Ureter (tissue), 1 donor: ENCODE measurements at regions not wholly inside any gene's neighbourhood (a gene's known extent, or its start where the extent isn't known, plus 50 kb on each side); places are given as distances from the start of the nearest gene placed in this dataset.
A peak's percentile ranks its signal among the peaks of the same experiment; 100 is the strongest.

Experiments used
- DNase-seq: peaks from one replicate; pipeline ENCODE4 v3.0.0-alpha.2; 2020; ENCODE audit warnings: low spot score
- donor health status: DM: yes; HTN: yes; CAD: no.

GRCh38 chr2:128450211-128451024 is 131.8 kb upstream of the HS6ST1 start:
- DNase-seq: peak; percentile 35

GRCh38 chr2:128451084-128452023 is 132.7 kb upstream of the HS6ST1 start:
- DNase-seq: peak; percentile 36

GRCh38 chr2:128452024-128452411 is 133.3 kb upstream of the HS6ST1 start:
- no peak for DNase-seq

- DNase-seq: peak; percentile 29
These were observed 134.2 kb upstream of the HS6ST1 start for GRCh38 chr2:128452536-128453530.

- peak; percentile 15 for DNase-seq
These were observed 136.5 kb upstream of the HS6ST1 start for GRCh38 chr2:128454980-128455720.

- peak; percentile 38 for DNase-seq
These were observed 137.0 kb upstream of the HS6ST1 start for GRCh38 chr2:128455721-128456050.

- peak; percentile 23 for DNase-seq
These were observed 137.6 kb upstream of the HS6ST1 start for GRCh38 chr2:128456281-128456680.

- DNase-seq: peak; percentile 10
These were observed 138.4 kb upstream of the HS6ST1 start for GRCh38 chr2:128457006-128457604.

- DNase-seq: peak; percentile 10
These were observed 139.0 kb upstream of the HS6ST1 start for GRCh38 chr2:128457716-128458115.

- no peak for DNase-seq
These were observed 139.8 kb upstream of the HS6ST1 start for GRCh38 chr2:128458505-128458904.

GRCh38 chr2:128464456-128464855 is 145.8 kb upstream of the HS6ST1 start:
- DNase-seq: no peak

GRCh38 chr2:128465246-128466170 is 146.8 kb upstream of the HS6ST1 start:
- no peak for DNase-seq

- no peak for DNase-seq
These were observed 147.7 kb upstream of the HS6ST1 start for GRCh38 chr2:128466376-128466775.

GRCh38 chr2:128466776-128467175 is 148.1 kb upstream of the HS6ST1 start:
- DNase-seq: no peak

- no peak for DNase-seq
These were observed 148.8 kb upstream of the HS6ST1 start for GRCh38 chr2:128467321-128467969.

- DNase-seq: no peak
These were observed 149.7 kb upstream of the HS6ST1 start for GRCh38 chr2:128468186-128468920.

GRCh38 chr2:128469203-128469602 is 150.5 kb upstream of the HS6ST1 start:
- no peak for DNase-seq

- DNase-seq: no peak
These were observed 151.2 kb upstream of the HS6ST1 start for GRCh38 chr2:128469875-128470274.
